Omental fat pad (tissue), 3 donors: ENCODE measurements at regions not wholly inside any gene's neighbourhood (a gene's known extent, or its start where the extent isn't known, plus 50 kb on each side); places are given as distances from the start of the nearest gene placed in this dataset.

ENCODE experiments used
- ATAC-seq: fragments of 150-250 bp; one replicate; pipeline ENCODE4 v1.9.1; 2016; ENCODE audit warnings: mild to moderate bottlenecking, moderate library complexity; ENCODE audit not compliant: low FRiP score
- DNase-seq: peaks from one replicate; pipeline ENCODE4 v3.0.0-alpha.2; 2019; ENCODE audit warnings: low spot score
- CTCF ChIP-seq, 3 donors: fragments of 450-650 bp; IDR thresholded peaks; one replicate each; pipeline ENCODE4 v1.5.1; 2016 to 2017; ENCODE audit warnings: antibody characterized with exemption in 3 of 3, mild to moderate bottlenecking in 3 of 3, moderate library complexity in 2 of 3

GRCh38 chr4:18815081-18815778 is 793.7 kb upstream of the LCORL start:
- ATAC-seq: no peak

GRCh38 chr4:18813771-18814170 is 792.2 kb upstream of the LCORL start:
- no peak for TF ChIP-seq CTCF (IDR thresholded peaks at IDR 0.05)
- DNase-seq (no peak), ATAC-seq (no peak)

More at GRCh38 chr4:18815081-18815778, 793.7 kb upstream of the LCORL start:
- TF ChIP-seq CTCF (IDR thresholded peaks at IDR 0.05): no peak
- DNase-seq: no peak

GRCh38 chr4:18813055-18813454 is 791.5 kb upstream of the LCORL start:
- no peak for TF ChIP-seq CTCF (IDR thresholded peaks at IDR 0.05)
- DNase-seq (no peak), ATAC-seq (no peak)

GRCh38 chr4:18803781-18804180 is 782.2 kb upstream of the LCORL start:
- ATAC-seq (no peak), DNase-seq (no peak)
- no peak for TF ChIP-seq CTCF (IDR thresholded peaks at IDR 0.05)

GRCh38 chr4:18798123-18798522 is 776.6 kb upstream of the LCORL start:
- ATAC-seq: no peak
- TF ChIP-seq CTCF (IDR thresholded peaks at IDR 0.05): no peak
- no peak for DNase-seq

GRCh38 chr4:18795794-18796193 is 774.2 kb upstream of the LCORL start:
- no peak for TF ChIP-seq CTCF (IDR thresholded peaks at IDR 0.05)

GRCh38 chr4:18777190-18777930 is 755.8 kb upstream of the LCORL start:
- no peak for TF ChIP-seq CTCF (IDR thresholded peaks at IDR 0.05)
- no peak for DNase-seq
- ATAC-seq: no peak

More at GRCh38 chr4:18795794-18796193, 774.2 kb upstream of the LCORL start:
- ATAC-seq (no peak), DNase-seq (no peak)
